VCaP (cell line): ENCODE measurements at regions not wholly inside any gene's neighbourhood (a gene's known extent, or its start where the extent isn't known, plus 50 kb on each side); places are given as distances from the start of the nearest gene placed in this dataset.

Source experiments
- H3K27ac ChIP-seq: fragments of 450-650 bp; 2 replicates; pipeline ENCODE4 v1.5.1; 2017
- TF ChIP-seq, protein P1 (sequence below): fragments of 450-650 bp; conservative IDR thresholded peaks from 2 replicates; pipeline ENCODE4 v1.5.1; 2017; ENCODE audit warnings: mild to moderate bottlenecking, moderate library complexity

DNA sequence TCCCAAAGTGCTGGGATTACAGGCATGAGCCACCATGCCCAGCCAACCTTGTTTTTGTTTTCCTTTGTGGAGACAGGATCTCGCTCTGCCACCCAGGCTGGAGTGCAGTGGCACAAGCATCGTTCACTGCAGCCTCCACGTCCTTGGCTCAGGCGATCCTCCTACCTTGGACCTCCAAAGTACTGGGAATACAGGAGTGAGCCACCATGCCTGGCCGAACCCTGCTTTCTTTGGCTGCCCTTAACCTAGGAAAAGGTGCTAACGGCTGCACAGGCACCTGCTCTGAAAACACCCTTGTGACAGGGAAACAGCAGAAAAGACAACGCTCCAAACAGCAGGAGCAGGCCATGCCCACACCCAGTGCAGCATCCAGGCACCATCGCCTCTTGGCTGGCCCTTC, 71.9 kb downstream of the OAT start:
- TF ChIP-seq, protein P1, sequence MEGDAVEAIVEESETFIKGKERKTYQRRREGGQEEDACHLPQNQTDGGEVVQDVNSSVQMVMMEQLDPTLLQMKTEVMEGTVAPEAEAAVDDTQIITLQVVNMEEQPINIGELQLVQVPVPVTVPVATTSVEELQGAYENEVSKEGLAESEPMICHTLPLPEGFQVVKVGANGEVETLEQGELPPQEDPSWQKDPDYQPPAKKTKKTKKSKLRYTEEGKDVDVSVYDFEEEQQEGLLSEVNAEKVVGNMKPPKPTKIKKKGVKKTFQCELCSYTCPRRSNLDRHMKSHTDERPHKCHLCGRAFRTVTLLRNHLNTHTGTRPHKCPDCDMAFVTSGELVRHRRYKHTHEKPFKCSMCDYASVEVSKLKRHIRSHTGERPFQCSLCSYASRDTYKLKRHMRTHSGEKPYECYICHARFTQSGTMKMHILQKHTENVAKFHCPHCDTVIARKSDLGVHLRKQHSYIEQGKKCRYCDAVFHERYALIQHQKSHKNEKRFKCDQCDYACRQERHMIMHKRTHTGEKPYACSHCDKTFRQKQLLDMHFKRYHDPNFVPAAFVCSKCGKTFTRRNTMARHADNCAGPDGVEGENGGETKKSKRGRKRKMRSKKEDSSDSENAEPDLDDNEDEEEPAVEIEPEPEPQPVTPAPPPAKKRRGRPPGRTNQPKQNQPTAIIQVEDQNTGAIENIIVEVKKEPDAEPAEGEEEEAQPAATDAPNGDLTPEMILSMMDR, result no peak
- H3K27ac ChIP-seq, result no peak overlapping the region

DNA sequence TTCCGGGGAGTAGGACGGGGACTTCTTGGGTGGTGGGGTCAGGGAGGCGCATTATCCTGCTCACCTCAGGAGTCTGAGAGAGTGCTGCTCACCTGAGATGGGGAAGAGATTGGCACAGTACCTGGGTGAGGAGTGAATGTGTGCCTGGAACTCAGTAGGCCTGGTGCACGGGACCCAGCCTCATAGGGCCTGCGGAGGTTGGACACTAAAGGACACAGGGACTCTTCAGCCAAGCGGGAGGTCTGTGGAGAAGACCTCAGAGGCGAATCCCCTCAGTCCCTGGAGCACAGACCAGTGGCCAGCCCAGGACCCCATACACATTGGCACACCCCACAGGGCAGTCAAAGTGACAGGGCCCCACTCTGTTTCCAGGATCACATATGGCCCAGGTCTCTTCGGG, 73.2 kb downstream of the OAT start:
- TF ChIP-seq, protein P1, result no peak
- no peak overlapping the region for H3K27ac ChIP-seq

DNA sequence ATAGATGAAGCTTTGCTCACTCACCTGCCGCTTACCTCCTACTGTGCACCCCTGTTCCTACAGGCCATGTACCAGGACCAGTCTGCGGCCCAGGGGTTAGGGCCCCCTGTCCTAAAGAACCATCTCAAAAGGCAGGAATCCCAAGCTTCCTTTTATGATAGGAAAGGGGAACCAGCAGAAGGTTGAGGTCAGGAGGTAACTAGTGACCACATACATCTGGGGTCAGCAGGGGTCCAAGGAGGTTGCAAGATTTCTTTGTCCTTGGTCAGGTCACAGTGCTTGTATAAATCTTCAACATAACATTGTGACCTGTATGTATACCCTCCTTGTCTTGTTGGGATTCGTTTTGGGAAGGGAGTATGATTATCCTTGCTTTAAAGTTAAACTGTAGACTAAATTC, 73.8 kb downstream of the OAT start:
- H3K27ac ChIP-seq, result no peak overlapping the region
- TF ChIP-seq, protein P1, result no peak

DNA sequence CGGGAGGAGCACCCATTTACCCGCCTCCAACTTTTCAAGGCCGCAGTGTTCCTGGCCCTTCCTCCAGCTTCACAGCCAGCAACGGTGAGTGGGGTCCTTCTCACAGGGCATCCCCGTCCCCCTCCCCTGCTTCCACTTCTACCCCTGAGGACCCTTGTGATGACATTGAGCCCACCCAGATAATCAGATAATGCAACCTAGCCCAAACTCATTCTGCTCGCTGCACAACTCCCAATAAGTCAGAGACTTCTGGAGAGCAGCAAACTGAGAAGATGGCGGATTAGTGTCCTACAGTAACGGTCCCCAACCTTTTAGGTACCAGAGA, 74.5 kb downstream of the OAT start:
- TF ChIP-seq, protein P1, result no peak
- no peak overlapping the region for H3K27ac ChIP-seq

DNA sequence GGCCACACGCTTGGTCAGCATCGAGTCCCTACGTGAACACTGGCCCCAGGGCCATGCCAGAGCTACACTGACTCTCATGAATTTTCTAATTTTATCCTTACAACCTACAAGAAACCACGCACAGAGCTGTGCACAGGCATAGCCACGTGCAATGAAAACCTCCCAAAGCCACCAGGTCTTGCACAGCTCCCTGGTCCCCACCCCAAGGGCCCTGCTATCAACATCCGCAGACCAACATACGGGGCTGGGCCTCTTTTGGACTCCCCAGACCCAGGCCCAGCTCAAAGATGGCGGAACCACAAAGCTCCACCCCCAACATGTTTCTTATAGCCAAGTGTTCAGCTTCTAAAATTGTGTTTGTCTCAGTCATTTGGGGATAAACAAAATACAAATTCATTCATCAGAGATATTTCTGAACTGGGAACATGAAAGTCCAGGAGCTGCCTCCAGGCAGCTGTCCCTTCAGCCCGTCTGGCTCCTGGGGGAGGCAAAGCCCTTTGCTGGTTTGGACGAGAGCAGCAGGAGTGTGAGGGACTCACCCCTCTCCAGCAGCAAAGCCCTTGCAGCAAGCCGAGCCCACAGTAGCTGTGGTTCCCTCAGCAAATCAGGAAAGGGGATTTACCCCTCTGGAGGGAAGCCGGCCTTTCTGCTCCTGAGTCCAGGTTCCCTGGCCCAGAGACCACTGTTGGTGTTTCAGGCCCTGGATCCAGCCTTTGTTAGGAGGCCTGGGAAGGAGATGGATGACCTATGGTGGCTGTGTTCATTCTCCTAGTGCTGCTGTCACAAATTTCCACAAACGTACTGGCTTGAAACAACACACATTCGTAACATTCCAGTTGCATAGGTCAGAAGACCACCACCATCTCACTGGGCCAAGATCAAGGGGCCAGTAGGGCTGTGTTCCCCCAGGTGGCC, 75.1 kb downstream of the OAT start:
- no peak overlapping the region for H3K27ac ChIP-seq
- TF ChIP-seq, protein P1, result no peak

DNA sequence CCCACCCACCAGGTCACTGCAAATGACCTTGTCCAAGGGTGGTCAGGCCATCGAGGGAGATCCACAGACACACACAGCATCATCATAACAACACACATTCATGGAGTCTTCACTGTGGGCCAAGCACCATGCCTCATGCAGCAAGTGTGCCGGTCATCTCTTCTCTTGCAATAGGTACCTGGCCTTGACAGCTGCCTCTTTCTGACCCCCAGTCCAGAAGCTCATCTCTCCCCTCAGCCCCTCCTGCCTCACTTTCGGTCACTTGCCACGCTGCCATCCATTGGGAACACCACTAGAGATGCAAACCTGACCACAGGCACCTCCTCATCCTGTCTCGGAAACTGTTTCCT, 75.9 kb downstream of the OAT start:
- no peak overlapping the region for H3K27ac ChIP-seq
- TF ChIP-seq, protein P1, result no peak

DNA sequence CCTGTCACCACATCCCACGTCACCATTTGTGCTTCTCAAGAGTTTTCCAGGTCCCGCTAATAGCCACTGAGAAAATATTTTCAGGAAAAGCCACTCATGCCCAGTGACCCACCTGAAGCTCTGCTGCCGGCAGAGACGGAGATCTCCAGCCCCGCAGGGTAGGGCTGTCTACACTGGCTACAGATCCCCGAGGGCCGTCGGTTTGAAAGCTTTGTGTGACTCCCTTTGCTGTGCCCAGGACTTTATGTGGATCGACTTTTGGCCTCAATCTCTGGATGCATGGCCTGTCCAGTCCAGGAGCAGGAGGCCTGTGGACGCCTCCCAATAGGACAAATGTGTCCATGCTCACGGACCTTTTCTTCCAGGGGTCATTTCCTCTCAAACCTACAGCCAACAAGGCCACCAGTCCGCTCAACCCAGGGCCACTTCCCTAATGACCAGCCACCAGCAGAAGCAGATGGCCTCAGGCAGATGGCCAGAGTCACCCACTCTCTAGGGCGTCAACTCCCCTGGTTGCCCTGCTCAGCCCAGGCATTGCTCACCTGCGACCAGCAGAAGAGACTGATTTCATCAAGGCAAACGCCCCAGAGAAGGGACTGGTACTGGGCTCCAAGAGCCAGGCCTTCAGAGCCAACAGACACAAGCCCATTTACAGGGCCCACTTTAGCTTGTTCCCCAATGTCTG, 76.4 kb downstream of the OAT start:
- H3K27ac ChIP-seq, result no peak overlapping the region
- TF ChIP-seq, protein P1, result no peak
